NCI-H1436 treated with DMSO at 0.1 percent for 48 hours (cell line): ENCODE measurements at regions not wholly inside any gene's neighbourhood (a gene's known extent, or its start where the extent isn't known, plus 50 kb on each side); places are given as distances from the start of the nearest gene placed in this dataset.
"Not testable (repeated sequence)": the region's sequence is repeated elsewhere in the genome, so short reads cannot be mapped to it uniquely, and the experiment has no call there.

Source experiments
- DNase-seq: peaks from one replicate; lab custom pipeline; 2025; lab: John Stamatoyannopoulos, UW

DNA sequence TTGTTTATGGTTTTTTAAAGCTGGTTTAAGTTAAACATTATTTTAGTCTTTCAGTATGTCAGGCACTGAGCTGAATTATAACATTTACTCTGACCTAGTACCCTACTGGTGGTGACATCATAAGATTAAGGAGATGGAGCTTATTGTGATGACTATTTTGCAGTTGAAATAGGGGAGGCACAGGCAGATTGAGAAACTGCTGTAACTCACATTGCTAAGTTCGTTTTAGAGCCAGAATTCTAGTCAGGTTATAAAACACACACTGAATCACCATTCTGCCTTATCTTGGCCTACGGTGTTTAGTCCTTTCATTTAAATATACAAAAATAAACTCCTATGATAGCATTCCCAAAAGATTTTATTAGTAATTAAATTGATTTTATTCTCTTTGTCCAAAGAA lies 584.1 kb downstream of the TFAP2A start:
- no peak for DNase-seq

DNA sequence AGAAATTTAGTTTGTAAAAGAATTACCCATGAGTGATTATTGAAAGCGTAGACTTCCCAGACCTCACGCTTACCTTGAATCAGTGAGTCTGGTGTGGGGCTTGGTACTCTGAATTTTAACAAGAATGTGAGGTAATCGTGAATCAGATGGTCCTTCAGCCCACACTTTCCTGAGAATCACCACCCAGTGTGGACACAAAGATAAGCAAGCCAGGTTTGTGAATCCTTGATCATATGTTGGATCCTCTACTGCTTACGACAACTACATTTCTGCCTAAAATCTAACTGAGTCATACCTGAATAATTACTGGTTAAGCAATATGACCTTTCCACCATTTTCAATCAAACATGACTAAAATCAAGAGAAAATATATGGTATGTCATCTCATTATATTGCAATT lies 589.3 kb downstream of the TFAP2A start:
- no peak for DNase-seq

DNA sequence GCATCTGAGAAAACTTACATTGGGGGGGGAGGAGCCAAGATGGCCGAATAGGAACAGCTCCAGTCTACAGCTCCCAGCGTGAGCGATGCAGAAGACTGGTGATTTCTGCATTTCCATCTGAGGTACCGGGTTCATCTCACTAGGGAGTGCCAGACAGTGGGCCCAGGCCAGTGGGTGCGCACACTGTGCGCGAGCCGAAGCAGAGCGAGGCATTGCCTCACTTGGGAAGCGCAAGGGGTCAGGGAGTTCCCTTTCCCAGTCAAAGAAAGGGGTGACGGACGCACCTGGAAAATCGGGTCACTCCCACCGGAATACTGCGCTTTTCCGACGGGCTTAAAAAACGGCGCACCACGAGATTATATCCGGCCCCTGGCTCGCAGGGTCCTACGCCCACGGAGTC lies 604.1 kb downstream of the TFAP2A start:
- not testable (repeated sequence) for DNase-seq

DNA sequence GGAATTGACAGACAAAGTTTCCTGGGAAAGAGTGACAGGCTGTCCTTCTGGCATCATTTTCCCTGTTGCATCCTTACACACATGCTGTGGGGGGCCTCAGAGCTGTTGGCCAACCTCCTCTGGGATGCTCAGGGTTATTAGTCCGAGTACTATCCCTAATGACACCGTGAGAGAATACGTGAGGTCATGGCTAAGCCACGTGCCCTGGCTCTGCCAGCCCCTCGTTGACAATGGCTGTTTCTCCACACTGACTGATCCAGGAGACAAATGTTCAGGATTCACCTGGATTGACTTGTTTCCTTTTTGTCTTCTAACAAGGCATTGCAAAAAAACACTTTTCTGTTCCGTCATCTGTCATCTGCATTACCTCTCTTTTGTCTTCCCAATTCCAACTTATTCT lies 604.6 kb downstream of the TFAP2A start:
- no peak for DNase-seq

DNA sequence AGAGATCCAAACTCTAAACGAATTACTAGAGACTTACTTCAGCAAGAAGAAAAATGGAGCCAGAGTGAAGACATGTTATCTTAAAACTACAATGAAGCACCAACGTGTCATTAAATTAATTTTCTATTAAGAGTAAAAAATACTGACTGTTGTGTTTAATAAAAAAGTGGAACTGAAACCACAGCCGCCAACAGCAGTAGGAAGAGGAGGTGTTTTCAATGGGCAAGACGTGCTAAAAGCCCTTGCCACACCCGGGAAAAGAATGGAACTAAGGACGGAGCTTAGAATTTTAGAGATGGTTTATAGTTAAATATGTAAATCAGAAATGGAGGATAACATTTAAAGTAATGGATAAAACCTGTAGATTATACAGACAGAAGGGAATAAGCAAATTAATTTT lies 608.7 kb downstream of the TFAP2A start:
- DNase-seq = no peak

DNA sequence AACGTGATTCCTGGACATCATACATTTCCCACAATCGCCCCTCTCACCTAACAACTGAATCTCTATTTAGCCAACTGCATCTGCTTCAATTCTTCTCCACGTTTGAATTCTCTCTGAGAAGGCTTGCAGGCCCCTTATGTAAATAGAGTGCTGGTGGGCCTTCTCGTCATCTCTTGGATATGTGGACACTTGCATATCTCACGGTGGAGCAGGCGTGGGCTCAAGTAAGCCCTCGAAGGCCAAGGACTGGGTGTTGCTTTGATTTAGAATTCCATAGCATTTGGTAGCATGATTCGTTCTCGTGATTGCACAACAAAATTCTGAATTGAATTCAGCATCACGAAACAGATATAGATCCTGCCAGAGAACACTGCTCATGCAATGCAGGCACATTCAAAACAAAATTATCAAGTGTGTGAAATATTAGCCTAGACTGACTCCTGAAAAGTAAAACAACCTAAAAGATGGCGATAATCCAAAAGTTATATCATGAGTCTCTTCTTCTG lies 613.6 kb downstream of the TFAP2A start:
- DNase-seq = no peak

DNA sequence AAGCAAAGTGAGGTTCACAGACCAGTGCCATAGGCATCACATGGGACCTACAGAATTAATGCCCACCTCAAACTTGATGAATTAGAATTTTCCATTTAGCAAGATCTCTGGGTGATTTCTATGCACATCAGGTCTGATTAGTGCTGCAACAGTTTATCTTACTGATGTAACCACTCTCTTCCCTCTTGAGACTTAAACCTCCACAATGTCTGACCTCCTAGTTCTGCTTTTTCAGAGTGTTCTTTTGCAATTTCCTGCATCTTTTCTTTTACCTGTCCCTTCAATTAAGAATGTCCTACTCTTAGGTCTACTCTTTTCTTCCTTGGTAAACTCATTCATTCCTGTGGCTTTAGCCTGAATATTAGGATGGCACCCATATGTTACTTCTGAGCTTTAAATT lies 615.3 kb downstream of the TFAP2A start:
- no peak for DNase-seq

DNA sequence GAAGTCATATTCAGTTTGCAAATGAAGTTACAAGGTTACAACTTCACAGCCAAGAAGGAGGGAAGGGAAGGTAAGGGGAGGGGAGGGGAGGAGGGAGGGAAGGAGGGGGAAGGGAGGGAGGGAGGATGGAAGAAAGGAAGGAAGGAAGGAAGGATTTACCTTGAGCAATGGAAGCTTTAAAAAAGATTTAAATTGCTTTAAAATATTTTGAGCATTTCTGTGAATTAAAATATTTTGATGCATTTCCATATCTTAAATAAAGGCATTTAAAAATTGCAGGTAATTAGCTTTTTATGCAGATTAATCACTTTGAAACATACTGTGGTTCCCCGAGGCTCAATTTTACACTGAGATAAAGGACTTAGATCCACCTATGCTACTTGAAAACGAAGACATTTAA lies 618.0 kb downstream of the TFAP2A start:
- DNase-seq = no peak

DNA sequence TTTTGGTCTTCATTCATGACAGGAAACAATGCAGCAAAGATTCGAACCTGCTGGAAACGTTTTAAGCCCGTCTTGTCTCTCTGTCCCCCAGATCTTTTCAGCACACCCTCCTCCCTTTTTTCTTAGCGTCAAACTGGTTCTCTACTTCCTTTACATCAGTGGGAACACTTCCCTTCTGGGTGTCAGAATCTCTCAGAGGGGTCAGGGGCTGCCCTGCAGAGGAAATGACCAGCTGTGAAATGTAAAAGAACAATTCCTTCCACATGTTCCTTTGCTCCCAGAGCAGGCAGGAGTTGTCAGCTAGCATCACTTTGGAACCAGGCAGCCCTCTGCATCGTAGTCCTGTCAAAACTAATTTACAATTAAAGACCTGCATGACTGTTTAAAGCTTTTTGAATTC lies 619.0 kb downstream of the TFAP2A start:
- no peak for DNase-seq

DNA sequence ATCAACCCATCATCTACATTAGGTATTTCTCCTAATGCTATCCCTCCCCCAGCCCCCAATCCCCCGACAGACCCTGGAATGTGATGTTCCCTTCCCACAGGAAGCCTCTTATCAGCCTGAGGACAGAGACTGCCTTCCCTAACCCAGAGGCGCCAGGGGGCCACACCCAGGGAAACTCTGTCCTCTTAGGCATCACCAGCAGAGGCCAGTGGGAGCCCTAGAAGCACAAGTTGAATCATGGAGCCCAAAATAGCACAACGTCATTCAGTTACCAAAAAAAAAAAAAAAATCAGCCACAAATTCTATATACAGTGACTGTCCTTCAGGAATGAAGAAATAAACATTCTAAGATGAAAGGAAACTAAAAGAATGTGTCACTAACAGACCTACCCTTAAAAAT lies 625.7 kb downstream of the TFAP2A start:
- DNase-seq = no peak

DNA sequence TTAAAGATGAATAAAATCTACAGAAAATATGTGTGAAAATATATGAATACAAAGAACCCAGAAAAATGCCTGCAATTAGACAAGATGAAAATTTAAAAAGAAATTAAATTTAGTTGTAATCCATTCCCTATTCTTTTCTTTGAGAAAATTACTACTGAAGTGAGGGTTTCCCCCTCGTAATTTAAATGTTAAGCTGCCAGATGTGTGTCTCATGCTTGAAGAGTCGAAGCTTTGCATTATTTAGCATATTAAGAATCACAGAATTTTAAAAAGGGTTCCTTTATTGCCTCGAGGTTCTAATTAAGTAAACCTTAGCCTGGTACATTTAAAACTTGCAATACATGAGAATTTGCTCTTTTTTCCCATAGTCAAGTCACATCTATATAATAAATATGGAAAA lies 630.1 kb downstream of the TFAP2A start:
- DNase-seq = no peak

DNA sequence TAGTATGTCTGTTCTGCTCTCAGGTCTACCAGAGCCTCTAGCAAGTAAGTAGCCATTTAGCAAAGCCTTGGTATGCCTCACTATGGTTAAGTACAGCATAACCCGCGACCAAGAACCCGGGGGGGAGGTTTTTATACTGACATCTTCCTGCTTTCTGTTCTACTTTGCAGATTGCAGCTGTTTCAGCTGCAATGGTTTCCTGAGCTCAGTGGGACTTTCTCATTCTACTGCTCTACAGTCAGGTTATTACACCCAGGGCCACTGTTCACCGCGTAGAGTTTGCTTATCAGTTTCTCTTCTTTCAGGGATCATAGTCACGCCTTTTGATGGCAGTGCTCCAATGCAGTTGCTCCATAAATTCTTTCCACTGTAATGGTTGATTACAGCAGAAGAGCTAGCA lies 631.3 kb downstream of the TFAP2A start:
- no peak for DNase-seq

DNA sequence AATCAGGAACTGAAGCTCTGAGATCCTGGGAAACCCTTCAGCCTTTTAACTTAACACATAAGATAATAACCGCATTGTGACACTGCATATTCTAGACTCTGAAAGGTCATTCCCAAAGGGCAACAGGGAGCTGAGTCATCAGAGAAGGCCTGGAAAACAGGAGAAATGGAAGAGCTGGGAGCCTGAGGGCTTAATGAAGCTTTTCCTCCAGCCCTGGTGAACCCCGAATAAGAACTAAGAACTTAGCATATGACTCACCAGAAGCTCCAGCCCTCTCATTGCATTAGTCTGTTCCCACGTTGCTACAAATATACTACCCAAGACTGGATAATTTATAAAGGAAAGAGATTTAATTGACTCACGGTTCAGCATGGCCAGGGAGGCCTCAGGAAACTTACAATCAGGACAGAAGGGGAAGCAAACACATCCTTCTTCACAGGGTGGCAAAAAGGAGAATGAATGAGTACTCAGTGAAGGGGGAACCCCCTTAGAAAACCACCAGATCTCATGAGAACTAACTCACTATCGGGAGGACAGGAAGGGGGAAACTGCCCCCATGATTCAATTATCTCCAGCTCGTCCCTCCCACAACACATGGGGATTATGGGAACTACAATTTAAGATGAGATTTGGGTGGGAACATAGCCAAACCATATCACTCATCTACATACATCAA lies 648.5 kb downstream of the TFAP2A start:
- DNase-seq = no peak

DNA sequence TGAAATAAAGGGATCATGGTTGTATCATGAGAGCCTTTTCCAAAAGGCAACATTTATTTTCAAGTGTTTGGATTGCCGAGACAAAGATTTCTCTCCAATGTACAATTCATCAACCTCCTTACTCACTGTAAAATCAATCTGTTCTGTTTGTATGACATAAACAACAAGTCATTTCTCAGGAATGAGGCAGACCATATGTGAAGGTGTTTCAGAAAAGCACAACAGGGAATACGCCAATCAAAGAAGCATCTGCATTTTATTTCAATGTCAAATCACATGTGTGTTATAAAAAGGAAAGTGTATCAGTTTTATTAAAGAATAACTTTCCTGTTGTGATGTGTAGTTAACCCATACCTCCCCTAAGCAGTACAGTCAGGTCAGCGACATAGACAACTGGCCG lies 653.7 kb downstream of the TFAP2A start:
- no peak for DNase-seq

DNA sequence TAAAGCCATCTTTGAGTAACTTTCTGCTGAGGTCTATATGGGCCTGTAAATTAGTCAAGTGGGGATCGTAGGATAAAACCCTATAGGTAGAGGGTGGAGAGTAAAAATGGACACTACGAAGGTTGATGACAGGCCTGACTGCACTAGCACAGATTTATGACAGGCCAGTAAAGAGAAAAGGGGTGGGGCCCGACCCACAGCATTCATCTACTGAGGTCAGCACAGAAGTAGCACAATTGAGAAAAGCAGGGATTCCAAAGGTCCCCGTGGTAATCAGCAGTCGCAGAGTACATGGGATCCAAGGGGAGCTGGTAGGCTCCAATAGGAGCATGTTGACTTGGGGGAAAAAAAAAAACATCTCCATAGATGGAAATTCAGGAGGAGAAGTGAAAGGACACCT lies 660.4 kb downstream of the TFAP2A start:
- no peak for DNase-seq

DNA sequence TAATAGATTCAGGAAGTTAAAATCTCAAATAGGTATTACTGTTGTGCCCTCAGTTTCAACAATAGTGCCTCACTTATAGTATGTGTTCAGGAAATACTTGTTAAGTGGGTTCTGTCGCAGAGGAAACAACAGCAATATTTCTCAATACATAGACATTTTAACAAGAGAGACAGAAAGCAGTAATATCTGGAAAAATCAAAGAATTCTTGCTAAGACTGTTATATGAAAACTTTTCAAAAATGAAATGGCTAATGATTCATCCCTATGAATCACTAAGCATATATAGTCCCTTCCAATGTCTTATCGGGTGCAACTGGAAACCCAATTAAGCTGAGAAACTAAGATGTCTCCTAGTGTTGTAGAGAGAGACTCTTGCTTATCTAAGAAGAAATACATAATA lies 668.9 kb downstream of the TFAP2A start:
- DNase-seq = no peak

DNA sequence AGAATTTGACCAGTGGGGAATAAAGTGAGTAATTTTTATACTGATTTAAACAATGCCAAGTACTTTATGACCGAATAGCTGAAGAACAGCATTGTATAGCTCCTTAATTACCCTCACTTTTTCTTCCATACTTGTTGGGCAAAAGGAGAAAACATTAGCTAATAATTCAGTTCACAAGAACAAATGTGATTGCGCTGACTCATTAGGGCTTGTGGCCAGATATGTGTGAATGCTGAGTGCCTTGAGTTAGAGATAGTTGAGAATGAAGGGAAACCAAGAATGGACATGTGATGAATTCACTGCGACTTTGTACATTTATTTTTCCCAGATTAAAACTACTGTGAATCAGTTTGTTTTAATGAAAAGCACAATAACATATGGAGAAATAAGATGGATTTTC lies 669.4 kb downstream of the TFAP2A start:
- DNase-seq = no peak

DNA sequence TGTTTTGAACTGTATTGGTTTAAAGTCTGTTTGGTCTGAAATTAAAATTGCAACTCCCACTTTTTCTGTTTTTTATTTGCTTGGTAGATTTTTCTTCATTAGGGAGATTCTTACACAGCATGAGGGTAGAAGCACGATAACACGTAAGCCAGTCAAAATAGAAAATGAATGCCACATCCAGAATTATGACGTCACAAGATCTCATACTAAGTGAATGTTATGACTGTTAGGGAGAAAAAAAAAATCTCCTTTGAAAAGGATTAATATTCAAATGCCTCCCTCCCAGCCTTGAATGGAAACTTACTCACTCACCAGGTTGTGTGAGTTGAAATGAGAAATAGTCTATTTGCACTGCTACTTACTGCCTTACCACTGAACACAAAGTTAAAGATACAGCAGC lies 670.8 kb downstream of the TFAP2A start:
- DNase-seq = no peak

DNA sequence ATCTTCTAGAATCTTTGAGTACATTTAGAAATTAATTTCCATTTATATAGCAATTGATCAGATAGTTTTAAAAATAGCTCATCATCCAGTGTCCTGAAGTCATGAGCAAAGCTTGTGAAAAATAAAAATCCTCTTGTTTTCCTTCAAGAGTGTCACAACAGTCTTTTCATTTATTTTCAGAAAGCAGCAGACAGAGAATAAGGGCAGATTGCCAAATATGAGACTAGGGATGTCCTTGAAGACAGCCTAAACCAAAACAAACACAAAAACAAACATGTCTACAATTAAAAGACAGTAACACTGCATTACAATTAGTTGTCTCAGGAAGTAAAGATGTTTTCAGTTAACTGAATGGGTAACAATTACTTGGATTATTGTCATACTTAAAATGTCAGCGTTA lies 682.8 kb downstream of the TFAP2A start:
- no peak for DNase-seq

DNA sequence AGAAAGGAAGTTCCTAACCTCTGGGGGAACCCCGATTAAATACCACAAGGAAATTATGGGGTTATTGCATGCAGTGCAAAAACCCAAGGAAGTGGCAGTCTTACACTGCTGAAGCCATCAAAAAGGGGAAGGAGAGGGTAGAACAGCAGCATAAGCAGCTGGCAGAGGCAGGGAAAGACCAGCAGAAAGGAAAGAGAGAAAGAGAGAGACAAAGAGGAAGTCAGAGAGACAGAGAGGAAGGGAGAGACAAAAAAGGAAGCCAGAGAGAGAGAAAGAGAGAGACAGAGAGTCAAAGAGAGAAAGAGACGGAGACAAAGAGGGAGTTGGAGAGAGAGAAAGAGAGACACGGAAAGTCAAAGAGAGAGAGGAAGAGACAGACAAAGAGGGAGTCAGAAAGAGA lies 689.1 kb downstream of the TFAP2A start:
- not testable (repeated sequence) for DNase-seq

DNA sequence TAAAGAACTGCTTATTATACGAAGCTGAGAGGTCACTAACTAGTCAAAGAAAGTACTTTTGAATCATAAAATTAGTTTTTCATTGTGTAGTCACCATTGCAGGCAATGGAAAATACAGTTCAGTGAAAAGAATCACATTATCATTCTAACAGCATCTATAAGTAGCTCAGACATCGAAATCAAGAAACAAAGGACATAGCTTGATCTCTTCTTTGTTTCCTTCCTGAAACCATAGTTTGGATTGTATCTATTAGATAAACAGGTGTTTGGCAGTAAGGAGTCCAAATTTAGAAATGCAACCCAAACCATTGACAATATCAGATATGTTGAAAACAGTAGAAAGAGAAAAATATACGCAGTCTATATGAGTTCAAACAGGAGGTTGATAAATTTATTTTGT lies 697.3 kb downstream of the TFAP2A start:
- DNase-seq = no peak

DNA sequence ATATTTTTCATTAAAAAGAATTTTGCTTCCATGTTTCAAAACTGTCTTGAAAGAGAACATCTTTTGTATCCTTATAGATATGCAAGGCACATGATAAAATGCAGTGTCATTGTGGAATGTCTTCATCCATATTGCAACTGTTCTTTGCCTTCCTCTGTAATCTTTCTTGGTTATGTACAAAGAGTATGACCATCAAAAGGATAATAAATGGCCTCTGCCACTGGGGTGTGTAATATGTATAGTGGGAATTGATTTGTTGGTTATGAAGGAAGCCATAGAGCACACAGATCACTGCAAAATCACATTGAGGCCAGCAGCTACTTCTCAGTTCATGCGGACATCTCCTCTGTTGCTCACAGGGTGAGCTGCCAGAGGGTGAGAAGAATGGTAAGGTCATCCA lies 703.5 kb downstream of the TFAP2A start:
- DNase-seq = no peak

DNA sequence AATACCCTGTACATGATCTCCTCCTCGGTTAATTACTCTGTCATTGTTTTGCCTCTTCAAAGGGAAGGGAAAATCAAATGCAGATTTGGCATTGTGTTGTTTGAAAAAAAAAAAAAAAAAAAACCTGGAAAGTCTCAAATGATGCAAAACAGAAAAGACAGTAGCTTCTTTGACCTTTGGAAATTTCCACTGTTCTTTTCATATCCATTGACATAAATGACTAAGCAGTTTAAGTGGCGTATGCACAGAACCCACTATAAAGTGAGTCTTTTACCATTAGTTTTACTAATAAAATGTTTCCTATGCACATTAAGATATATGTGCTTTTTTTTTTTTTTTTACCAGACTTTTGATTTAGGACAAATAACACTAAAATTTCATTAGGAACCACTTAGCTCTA lies 704.3 kb downstream of the TFAP2A start:
- no peak for DNase-seq

DNA sequence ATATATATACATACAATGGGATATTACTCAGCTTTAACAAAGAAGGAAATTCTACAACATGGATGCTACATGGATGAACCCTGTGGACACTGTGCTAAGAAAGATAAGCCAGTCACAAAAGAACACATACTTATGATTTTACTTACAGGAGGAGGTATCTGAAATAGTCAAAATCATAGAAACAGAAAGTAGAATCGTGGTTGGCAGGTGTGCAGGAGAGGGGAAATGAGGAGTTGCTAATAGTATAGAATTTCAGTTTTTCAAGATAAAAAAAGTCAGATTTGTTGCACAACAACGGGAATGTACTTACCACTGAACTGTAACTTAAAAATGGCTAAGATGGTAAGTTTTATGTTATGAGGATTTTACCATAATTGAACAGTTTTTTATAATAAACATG lies 706.3 kb downstream of the TFAP2A start:
- DNase-seq = no peak

DNA sequence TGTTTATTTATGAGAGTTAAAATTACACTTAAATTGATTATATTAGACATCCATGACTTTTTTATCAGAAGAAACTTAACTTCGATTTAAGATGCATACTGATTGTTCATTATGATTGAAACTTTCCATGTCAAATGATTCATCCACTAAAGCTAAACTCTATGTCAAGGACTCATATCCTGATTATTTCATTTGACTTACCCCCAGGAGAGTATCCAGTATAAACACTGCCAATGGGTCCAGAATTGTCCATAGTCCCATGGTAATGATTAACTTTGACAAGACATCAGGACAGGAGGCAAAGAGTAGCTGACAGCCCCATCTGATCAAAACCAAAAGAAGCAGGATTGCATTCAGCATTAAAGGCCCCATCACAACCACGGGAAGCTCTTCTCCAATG lies 709.9 kb downstream of the TFAP2A start:
- DNase-seq = no peak
